ENCODE measurements at regions not wholly inside any gene's neighbourhood (a gene's known extent, or its start where the extent isn't known, plus 50 kb on each side); places are given as distances from the start of the nearest gene placed in this dataset.
A peak's percentile ranks its signal among the peaks of the same experiment; 100 is the strongest.

DNA sequence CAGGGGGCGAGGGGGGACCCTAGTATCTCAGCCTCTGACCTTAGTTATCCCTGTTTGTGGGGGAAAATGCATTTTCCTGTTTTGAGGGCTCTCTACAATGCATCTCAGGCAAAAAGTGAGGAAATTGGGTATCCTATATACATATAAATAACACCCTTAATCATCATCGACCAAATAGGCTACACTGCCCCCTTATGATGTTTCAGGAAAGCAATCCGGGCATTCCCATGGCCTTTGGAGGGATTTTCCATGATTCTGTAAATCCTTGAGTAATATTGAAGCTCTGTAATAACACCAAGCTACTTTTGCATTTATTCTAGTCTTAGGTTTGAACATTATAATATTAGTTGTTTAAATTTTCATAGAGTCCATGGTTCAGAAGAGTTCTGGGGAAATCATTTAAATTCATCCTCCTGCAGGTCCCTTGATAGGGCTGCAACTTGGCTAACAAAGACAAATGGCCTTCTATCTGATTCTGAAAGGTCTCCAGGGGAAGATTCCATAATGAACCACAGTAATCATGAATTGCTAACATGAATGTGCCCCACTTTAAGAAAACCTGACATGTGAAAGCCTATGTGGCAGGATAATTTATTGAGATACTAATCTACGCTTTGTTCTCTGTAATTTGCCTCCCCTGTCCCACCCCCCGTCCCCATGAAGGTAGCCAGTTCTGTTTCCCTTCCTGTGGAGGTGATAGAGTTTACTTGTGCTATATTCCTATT lies 91.5 kb upstream of the SCOC start:
- peak; percentile 18 to 44 for DNase-seq (ENCODE audit: low read depth in 2 of 2)

DNA sequence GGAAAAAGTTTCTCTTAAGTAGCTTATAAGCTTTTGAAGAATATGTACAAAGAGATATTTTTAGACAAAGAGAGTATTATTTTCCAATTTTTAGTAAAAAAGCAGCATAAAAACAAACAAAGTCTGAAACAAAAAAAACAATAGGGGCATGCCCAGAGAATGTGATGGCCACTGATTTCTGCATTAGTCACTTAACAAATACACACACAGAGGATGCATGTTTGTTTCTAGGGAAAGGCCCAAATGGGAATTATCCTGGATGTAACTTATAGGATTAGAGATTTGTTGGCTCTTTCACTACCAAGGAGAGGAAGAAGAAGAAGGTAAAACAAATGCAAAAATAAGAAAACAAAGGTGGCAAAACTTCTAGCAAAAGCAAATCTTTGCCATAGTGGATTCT lies 95.9 kb upstream of the SCOC start:
- peak in 1 of 2 donors; percentile 50 for DNase-seq (ENCODE audit: low read depth in 2 of 2)

DNA sequence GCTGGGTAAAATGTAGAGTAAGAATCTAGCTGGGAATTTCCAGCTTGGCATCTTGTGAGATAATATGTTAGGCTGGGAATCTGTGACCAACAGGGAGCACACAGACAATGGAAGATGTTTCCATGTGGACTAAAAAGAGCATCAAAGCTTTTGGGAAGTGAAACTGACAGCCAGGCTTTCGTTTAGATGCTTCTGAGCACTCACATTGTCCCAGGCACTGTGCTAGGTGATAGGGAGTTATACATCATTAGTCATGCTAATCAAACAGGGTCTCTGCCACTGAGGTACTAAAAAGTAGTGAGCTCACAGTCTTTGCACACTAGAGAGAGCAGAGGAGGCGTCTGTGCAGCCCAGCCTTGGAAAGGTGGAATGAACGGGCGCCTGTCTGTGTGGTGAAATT lies 101.9 kb upstream of the SCOC start:
- DNase-seq (ENCODE audit: low read depth in 2 of 2): no peak

- DNase-seq (ENCODE audit: low read depth in 2 of 2): no peak
Measured at GRCh38 chr4:140269369-140269768, 104.1 kb upstream of the SCOC start.

GRCh38 chr4:140268186-140268841 lies 105.1 kb upstream of the SCOC start:
- DNase-seq (ENCODE audit: low read depth in 2 of 2): no peak

DNA sequence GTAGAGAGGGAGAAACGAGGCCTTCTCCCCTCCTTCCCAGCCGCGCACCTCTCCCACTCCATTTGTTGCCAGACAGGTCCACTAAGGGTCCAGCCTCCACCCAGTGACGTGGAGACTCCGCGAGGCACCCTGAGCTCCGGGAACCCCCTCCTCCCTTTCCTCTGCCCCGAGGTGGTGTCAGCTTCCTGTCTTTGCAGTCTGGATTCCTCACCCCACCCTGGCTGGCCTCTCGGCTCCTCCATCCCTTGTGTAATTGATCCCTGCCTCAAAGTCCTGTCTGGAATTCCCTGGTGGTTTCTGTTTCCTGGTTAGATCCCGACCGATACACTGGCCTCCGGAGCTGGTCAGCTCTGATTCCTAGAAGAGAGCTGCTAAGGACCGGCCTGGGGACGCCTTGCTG lies 105.9 kb upstream of the SCOC start:
- peak in 1 of 2 donors; percentile 82 for DNase-seq (ENCODE audit: low read depth in 2 of 2)

DNA sequence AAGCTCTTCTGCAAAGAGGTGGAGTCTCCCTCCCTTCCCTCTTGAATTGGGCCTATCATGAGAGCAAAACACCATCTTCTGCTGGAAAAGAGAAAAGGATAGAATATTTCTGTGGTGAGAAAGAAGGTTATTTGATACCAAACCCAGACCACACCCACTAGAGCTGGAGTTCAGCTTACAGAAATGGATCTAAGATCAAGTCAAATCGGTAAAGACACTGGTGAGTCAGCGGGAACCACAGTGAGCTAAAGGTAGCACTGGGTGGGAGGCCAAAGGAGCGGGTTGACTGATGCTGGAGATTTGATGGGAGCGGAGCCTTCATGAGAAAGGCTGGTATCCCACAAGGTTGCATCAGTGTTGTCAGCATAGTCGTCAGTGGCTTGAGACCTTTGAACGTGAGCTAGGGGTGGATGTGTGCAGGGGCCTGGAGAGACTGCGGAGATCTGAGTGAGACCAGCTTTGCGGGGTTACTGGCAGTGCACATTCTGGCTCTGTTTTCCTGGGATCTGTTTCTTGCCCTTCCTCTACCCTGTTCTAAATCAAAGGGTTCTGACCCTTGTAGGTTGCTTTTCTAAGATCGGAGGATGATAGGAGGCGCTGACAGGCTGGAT lies 106.4 kb upstream of the SCOC start:
- DNase-seq (ENCODE audit: low read depth in 2 of 2): peak in 1 of 2 donors; percentile 19

DNA sequence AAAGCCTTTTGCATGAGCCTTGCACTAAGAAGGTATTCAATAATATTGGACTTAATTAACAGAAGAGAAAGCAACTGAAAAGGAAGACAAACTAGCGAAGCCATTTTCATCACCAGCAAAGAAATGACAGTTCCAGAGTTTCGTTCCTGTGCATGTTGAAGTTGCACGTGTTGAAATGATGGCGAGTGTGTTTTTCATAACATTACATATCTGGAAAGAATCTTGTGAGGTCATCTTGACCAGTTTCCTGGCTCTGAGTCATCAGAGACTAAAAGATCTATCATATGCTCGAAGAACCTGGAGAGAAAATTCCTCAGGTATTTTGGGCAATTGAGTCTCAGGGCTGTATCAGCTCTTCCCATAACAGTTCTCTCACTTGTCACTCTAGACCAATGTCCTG lies 106.2 kb upstream of the MAML3 start:
- peak in 1 of 2 donors; percentile 89 for DNase-seq (ENCODE audit: low read depth in 2 of 2)

- no peak for DNase-seq (ENCODE audit: low read depth in 2 of 2)
Measured at GRCh38 chr4:140258476-140258875, 104.5 kb upstream of the MAML3 start.

DNA sequence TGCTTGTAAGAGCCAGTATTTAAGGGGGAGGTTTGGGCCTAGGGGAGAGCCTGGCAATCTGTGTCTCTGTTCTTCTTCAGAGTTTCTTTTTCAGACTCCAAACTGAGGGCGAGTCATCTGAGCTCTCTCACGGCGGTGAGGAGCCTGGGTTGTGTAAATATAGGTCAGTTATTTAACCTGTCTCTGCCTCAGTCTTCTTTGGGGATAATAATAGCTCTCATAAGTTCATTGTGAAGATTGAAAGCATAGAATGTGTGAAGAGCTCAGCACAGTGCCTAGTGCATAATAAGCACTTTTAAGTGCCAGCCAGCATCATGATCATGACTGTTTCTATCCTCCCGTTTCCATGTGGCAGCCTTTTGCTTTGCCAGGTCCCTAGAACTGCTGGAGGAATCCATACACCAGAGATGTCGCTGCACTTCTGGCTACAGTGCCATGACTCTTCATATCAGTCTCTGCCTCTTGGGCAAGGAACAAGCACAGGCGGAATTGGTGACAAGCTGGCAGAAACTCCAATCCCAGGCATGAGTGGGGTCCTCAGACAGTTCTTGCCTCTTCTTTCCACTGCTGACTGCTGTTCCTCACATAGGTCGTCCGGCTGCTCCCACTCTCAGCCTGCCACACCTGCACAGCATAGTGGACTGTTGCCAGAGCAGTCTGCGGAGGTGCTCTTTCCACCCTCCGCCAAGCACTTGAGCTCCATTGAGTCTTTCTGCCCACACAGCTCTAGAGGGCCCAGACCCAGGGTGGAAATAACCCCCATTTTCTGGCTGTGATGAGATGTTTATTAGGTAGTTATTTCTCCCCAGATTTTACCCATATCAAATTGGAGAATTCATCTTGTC lies 103.7 kb upstream of the MAML3 start:
- DNase-seq (ENCODE audit: low read depth in 2 of 2): peak in 1 of 2 donors; percentile 24

DNA sequence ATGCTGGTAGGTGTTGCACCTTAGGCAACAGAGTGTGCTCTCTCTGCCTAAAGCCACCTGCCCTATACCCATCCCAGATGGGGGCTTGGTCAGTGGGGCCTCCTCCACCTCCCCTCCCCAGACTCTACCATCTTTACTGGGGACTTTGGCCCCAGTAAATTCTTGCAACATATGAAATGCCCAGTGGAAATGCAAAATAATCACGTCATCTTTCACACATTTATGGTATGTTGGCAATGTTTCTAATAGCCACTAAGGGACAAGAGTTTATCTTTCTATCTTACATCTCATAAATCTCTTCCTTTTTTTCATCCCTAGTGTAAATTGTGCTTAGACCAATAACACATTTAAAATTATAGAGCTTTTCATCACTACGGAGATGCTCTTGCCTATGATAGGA lies 103.0 kb upstream of the MAML3 start:
- DNase-seq (ENCODE audit: low read depth in 2 of 2): no peak

- DNase-seq (ENCODE audit: low read depth in 2 of 2): peak; percentile 70 to 85
Measured at GRCh38 chr4:140256335-140256734, 102.4 kb upstream of the MAML3 start.

GRCh38 chr4:140255927-140256326 lies 101.9 kb upstream of the MAML3 start:
- DNase-seq (ENCODE audit: low read depth in 2 of 2): no peak

DNA sequence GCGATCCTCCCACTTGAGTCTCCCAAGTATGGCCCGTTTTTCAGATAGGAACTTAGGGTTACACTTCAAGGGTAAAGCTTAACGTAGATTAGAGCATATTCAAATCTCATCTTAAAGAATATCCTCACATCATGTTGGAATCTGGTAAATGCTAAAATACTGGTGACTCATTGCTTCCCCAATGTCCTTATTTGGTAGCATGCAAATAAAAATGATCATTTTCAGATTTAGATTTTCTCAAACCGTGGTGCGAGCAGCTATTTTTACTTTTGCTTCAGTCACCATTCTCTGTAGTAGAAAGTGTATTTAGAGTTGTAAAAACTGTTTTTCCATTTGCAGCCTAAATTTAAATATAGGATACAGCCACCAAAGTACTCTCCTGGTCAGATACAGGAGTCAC lies 101.5 kb upstream of the MAML3 start:
- peak in 1 of 2 donors; percentile 58 for DNase-seq (ENCODE audit: low read depth in 2 of 2)

DNA sequence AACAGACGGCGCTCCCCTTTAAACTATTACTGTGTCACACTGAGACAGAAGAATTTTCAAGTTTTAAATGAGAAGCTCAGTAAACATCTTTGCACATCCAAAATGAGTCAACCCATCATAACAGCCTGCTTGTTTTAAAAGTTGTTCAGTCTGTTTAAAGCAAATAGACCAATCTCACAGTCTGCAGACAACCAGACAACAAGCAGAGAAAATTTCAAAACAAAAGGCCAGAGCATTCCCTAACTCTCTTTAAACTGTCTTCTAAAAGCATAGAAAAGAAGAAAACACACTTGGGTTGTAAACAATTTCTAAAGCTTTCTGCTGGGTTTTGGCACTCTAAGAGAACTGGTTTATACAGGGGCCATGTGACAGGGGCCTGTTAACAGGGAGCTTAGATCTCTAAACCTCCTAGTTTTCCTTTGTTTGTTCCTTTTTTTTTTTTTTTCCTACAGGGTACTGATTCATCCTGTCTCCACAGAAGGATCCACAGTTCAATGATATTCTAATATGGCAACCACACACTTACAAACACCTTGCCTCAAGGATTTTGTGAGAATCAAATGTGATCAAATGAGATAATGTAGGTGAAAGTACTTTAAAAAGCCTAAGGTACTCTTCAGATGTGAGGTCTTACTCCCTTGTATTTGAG lies 100.8 kb upstream of the MAML3 start:
- peak in 1 of 2 donors; percentile 47 for DNase-seq (ENCODE audit: low read depth in 2 of 2)

- no peak for DNase-seq (ENCODE audit: low read depth in 2 of 2)
Measured at GRCh38 chr4:140253556-140254027, 99.6 kb upstream of the MAML3 start.

DNA sequence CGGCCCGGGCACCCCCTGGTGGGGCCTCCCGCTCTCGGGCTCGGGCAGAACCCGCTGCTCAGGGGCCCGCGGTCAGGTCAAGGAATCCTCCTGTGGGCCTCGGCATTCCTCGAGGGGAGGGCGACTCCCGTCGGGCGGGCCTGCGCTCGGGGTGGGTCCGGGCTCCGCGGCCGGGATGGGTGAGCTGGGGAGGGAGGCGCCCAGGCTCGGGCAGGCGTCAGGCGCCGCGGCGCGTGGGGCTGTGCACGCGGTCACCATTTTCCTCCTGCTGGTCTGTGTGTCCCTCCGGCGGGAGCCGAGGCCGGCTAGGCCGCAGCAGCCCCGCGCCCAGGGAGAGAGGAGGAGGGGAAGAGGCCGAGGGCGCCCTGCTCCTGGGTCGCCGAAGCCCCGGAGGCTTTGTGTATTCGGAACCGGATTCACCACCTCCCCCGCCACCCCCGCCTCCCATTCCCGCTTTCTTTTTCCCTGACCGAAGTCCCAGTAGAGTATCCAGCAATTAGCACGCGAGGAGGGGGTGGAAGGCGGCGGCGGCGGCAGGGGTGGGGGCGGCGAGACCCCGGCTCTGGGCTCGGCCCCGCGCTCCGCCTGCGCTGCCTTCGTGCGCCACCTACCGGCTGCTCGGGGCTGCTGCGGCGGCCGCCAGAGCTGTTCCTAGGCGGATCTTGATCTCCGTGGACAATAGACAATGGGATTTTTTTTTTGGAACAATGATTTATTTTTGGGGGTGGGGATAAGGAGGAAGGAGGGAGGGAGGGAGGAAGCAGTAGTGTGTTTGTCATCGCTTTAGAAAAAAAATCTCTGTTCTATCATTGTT lies 99.0 kb upstream of the MAML3 start:
- peak; percentile 88 to 93 for DNase-seq (ENCODE audit: low read depth in 2 of 2)

DNA sequence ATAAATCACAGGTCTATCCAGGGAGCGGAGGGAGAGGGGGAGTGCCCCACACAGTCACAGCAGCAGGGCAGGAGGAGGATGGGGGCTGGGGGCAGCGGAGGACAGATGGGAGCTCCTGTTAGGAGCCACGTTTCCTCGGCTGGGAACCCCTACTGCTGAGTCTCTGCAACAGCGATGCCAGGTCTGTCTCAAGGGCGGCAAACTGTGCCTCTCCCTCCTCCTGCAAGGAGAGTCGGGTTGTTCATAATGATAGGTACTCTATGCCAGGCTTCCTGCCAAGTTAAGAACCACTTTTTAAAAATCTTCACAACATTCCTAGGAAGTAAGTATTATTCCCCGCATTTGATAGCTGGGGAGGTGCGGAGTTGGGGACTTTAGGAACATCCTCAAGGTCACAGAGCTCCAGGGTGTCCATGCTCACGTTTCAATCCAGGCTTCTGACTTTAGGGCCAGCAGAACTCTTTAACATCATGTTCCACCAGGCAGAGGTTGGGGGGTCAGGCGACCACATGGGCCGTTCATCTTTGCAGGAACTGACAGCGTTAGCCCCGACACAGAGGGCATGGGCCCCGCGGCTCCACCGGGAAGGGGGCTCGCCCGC lies 98.3 kb upstream of the MAML3 start:
- peak in 1 of 2 donors; percentile 39 for DNase-seq (ENCODE audit: low read depth in 2 of 2)

- no peak for DNase-seq (ENCODE audit: low read depth in 2 of 2)
Measured at GRCh38 chr4:140251571-140251970, 97.6 kb upstream of the MAML3 start.

DNA sequence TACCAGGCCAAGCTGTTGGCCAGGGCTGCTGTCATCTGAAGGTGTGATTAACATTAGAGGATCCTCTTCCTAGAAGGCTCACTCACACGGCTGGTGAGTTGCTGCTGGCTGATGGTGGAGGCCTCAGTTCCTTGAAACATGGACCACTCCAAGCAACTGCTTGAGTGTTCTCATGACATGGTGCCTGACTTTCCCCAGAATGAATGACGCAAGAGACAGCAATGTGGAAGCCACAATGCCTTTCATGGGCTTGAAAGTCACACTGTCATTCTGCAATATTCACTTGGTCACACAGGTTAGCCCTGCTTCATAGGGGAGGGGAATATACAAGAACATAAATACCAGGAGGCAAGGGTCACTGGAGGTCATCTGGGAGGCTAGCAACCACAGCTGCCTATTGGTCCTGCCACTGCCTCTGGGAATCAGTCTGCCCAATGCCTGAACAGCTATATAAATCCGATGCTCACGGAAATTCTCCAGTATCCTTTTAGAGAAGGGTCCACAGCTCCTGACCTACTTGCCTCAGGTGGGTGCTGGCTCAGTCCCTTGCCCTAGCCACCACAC lies 97.1 kb upstream of the MAML3 start:
- no peak for DNase-seq (ENCODE audit: low read depth in 2 of 2)
